Sigmoid colon (tissue), 6 donors: ENCODE measurements at regions not wholly inside any gene's neighbourhood (a gene's known extent, or its start where the extent isn't known, plus 50 kb on each side); places are given as distances from the start of the nearest gene placed in this dataset.

ENCODE experiments used
- DNase-seq: peaks from one replicate; pipeline ENCODE4 v3.0.0-alpha.2; 2019
- H3K27ac ChIP-seq, 4 donors: fragments of 200-600 bp; sonication (generic); one replicate each; pipeline ENCODE4 v1.5.1; 2016 to 2019; ENCODE audit warnings: mild to moderate bottlenecking in 1 of 4
- H3K27me3 ChIP-seq, 3 donors: fragments of 200-600 bp; sonication (generic); one replicate each; pipeline ENCODE4 v1.5.1; 2019; ENCODE audit warnings: mild to moderate bottlenecking in 1 of 3
- H3K36me3 ChIP-seq, 4 donors: fragments of 200-600 bp; sonication (generic); one replicate each; pipeline ENCODE4 v1.5.1; 2016 to 2019
- H3K4me1 ChIP-seq, 4 donors: fragments of 200-600 bp; sonication (generic); one replicate each; pipeline ENCODE4 v1.5.1; 2017 to 2019
- H3K4me3 ChIP-seq, 4 donors: fragments of 200-600 bp; sonication (generic); one replicate each; pipeline ENCODE4 v1.5.1; 2017 to 2019; ENCODE audit warnings: mild to moderate bottlenecking in 2 of 4, moderate library complexity in 1 of 4
- H3K9me3 ChIP-seq, 4 donors: fragments of 200-600 bp in 3 of 4; sonication (generic) in 3 of 4; one replicate each; pipeline versions ENCODE4 v1.5.1 to v1.6.1; 2013 to 2019
- EP300 ChIP-seq, 4 donors: sonication (generic); formaldehyde crosslinking; IDR thresholded peaks; one replicate each; pipeline ENCODE4 v1.6.1; 2017; ENCODE audit warnings: antibody characterized with exemption in 4 of 4
- POLR2A ChIP-seq, 2 donors: fragments of 450-650 bp; IDR thresholded peaks; one replicate each; pipeline ENCODE4 v1.6.1; 2016; ENCODE audit warnings: antibody characterized with exemption in 2 of 2, mild to moderate bottlenecking in 2 of 2, moderate library complexity in 2 of 2
- POLR2AphosphoS5 ChIP-seq, 4 donors: sonication (generic); formaldehyde crosslinking; IDR thresholded peaks; one replicate each; pipeline ENCODE4 v1.6.1; 2017; ENCODE audit warnings: antibody characterized with exemption in 4 of 4
- WGBS, 2 donors: extraction: QIAGEN DNeasy Blood & Tissue Kit; methylation state at CpG; one replicate each; pipeline ENCODE4 v1.1.7; 2013; 5-methylcytosine and 5-hydroxymethylcytosine counted together
- intact Hi-C: fragments of 100-400 bp; cut with DNase I; formaldehyde crosslinking; loops from one replicate; pipeline ENCODE4 v1.15.1; 2023
- TF ChIP-seq, protein P1 (sequence below), 4 experiments: fragments of 450-650 bp in 3 of 4; fragments of 200-600 bp in 1 of 4; IDR thresholded peaks; one replicate each; pipeline ENCODE4 v1.5.1; 2016 to 2019; ENCODE audit warnings: antibody characterized with exemption in 4 of 4, mild to moderate bottlenecking in 3 of 4, moderate library complexity in 2 of 4
- donor health status: healthy with polysubstance abuse.
- donor health status: healthy.

DNA sequence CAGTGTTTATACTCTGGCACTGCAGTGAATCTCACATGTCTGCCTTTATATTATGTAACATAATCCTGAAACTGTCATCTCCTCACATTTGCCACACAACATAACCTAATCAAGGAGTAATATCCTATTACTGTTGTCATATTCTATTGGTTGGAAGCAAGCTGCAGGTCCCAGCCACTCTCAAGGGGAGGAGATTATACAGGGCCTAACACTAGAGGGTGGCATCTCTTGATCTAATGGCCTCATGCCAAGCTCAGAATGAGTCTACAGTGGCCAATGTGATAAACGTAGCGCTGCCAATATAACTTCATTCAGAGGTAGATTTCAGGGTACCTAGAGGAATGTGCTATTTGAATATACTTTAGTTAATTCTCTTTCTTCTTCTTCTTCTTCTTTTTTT, 166.8 kb downstream of the BACH1 start:
- H3K36me3 ChIP-seq = no peaks in the 10 kb centered on the region
- no peaks in the 10 kb centered on the region for H3K27me3 ChIP-seq
- H3K4me3 ChIP-seq = no peak overlapping the region
- TF ChIP-seq POLR2AphosphoS5 (IDR thresholded peaks at IDR 0.05) (no peak), EP300 (IDR thresholded peaks at IDR 0.05) (no peak), POLR2A (IDR thresholded peaks at IDR 0.05) (no peak)
- TF ChIP-seq, protein P1, sequence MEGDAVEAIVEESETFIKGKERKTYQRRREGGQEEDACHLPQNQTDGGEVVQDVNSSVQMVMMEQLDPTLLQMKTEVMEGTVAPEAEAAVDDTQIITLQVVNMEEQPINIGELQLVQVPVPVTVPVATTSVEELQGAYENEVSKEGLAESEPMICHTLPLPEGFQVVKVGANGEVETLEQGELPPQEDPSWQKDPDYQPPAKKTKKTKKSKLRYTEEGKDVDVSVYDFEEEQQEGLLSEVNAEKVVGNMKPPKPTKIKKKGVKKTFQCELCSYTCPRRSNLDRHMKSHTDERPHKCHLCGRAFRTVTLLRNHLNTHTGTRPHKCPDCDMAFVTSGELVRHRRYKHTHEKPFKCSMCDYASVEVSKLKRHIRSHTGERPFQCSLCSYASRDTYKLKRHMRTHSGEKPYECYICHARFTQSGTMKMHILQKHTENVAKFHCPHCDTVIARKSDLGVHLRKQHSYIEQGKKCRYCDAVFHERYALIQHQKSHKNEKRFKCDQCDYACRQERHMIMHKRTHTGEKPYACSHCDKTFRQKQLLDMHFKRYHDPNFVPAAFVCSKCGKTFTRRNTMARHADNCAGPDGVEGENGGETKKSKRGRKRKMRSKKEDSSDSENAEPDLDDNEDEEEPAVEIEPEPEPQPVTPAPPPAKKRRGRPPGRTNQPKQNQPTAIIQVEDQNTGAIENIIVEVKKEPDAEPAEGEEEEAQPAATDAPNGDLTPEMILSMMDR (IDR thresholded peaks at IDR 0.05) = no peak
- 83 to 89% methylated on average over 2 of the region's 2 CpGs for WGBS, 2 donors
- no peak overlapping the region for H3K27ac ChIP-seq
- intact Hi-C loops = no loop called here
- H3K4me1 ChIP-seq = no peaks in the 10 kb centered on the region
- no peaks in the 10 kb centered on the region for H3K9me3 ChIP-seq
- no peak for DNase-seq

DNA sequence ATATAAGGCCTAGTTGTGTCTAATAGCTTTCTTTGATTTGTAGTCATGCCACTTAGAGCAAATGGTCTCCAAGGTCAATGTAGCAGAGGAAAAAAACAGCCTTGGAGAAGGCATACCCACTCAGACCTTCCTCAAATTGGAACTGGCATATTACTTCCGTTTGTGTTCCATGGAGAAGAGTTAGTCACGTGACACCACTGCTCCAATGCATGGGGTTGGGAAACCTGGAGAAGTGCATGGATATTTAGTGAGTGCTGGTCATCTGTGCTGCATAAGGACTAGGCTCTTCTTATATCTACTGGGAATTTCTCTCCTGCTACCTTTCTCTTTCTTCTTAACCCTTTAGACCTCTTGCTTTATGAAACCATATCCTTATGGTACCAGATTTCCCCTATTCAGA, 167.8 kb downstream of the BACH1 start:
- intact Hi-C loops = no loop called here
- DNase-seq = no peak
- H3K27ac ChIP-seq = no peak overlapping the region
- no peak overlapping the region for H3K4me3 ChIP-seq
- H3K9me3 ChIP-seq = no peaks in the 10 kb centered on the region
- no peaks in the 10 kb centered on the region for H3K4me1 ChIP-seq
- no peaks in the 10 kb centered on the region for H3K36me3 ChIP-seq
- TF ChIP-seq POLR2A (IDR thresholded peaks at IDR 0.05) = no peak
- TF ChIP-seq EP300 (IDR thresholded peaks at IDR 0.05) = no peak
- TF ChIP-seq, protein P1 (IDR thresholded peaks at IDR 0.05) = no peak
- TF ChIP-seq POLR2AphosphoS5 (IDR thresholded peaks at IDR 0.05) = no peak
- H3K27me3 ChIP-seq = no peaks in the 10 kb centered on the region
- 90 to 93% methylated on average over 2 of the region's 2 CpGs for WGBS, 2 donors

DNA sequence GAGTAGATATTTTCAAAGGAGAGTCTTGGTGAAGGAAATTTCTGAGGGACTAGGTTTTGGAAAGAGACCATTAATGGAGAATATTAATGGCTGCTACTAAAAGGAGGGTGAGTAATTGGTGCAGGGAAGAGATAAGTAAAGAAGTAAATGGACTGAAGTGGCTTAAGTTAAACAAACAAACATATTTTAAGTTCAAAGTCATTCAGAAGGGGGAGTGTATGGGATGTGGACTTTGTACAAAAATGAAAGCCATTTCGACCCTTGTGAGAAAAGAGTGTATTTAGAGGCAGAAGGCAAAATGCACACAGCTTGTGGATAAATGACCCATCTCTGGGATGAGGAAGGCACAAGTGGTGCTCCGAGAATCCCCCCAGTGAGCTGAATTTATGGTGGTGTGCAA, 171.7 kb downstream of the BACH1 start:
- no peaks in the 10 kb centered on the region for H3K4me1 ChIP-seq
- TF ChIP-seq, protein P1 (IDR thresholded peaks at IDR 0.05) = no peak
- no peak for TF ChIP-seq EP300 (IDR thresholded peaks at IDR 0.05)
- no peaks in the 10 kb centered on the region for H3K27me3 ChIP-seq
- no peaks in the 10 kb centered on the region for H3K9me3 ChIP-seq
- 69 to 77% methylated on average over 2 of the region's 2 CpGs for WGBS, 2 donors
- DNase-seq = no peak
- no peak overlapping the region for H3K4me3 ChIP-seq
- no peaks in the 10 kb centered on the region for H3K36me3 ChIP-seq
- no peak overlapping the region for H3K27ac ChIP-seq
- intact Hi-C loops = no loop called here

DNA sequence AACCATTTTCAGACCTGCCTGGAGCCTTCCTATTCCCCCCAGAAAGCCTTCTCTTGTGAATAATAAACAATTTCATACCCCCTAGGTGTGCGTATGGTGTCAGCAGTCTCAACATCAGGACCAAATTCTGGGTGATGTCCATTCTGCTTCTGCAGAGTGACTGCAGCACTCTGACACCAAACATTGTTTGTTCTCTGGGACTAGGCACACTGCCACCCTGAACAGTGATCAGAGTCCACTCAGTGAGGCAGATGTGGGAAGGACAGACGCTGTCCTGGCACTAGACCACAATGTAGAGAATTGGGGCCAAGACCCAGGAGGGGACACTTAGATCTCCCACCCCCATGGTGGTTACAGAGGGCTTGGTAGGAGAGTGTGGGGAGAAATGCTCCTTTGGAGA, 175.1 kb downstream of the BACH1 start:
- H3K36me3 ChIP-seq = no peaks in the 10 kb centered on the region
- intact Hi-C loops = no loop called here
- no peak for TF ChIP-seq POLR2AphosphoS5 (IDR thresholded peaks at IDR 0.05)
- no peak for TF ChIP-seq POLR2A (IDR thresholded peaks at IDR 0.05)
- TF ChIP-seq, protein P1 (IDR thresholded peaks at IDR 0.05) = no peak
- TF ChIP-seq EP300 (IDR thresholded peaks at IDR 0.05) = no peak
- H3K9me3 ChIP-seq = no peaks in the 10 kb centered on the region
- no peak overlapping the region for H3K27ac ChIP-seq
- no peaks in the 10 kb centered on the region for H3K27me3 ChIP-seq
- 74 to 90% methylated on average over 2 of the region's 2 CpGs for WGBS, 2 donors
- no peaks in the 10 kb centered on the region for H3K4me1 ChIP-seq
- no peak overlapping the region for H3K4me3 ChIP-seq
- no peak for DNase-seq

DNA sequence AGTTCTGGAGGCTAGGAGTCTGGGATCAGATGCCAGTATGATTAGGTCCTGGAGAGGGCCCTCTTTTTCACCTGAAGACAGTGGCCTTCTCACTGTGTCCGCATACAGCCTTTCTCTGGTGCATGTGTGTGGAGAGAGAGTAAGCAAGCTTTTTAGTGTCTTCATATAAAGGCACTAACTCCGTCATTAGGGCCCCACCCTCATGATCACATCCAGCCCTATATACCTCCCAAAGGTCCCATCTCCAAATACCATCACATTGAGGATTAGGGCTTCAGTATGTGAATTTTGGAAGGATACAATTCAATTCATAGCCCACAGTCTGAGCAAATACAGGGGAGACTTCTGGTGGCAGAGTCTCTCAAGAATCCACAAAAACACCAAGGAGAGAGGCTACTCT, 176.6 kb downstream of the BACH1 start:
- Histone ChIP-seq H3K27me3 (no peaks in the 10 kb centered on the region), H3K36me3 (no peaks in the 10 kb centered on the region), H3K4me3 (no peak overlapping the region), H3K4me1 (no peaks in the 10 kb centered on the region), H3K27ac (no peak overlapping the region), H3K9me3 (no peaks in the 10 kb centered on the region)
- 93 to 98% methylated on average over 2 of the region's 2 CpGs for WGBS, 2 donors
- TF ChIP-seq POLR2AphosphoS5 (IDR thresholded peaks at IDR 0.05) = no peak
- intact Hi-C loops = loop anchor here (5.0 kb wide), 1 partner anchor 377 kb away; no protein-coding TSS in a partner anchor
- DNase-seq = no peak
